HG02840 (cell line): ENCODE measurements at regions not wholly inside any gene's neighbourhood (a gene's known extent, or its start where the extent isn't known, plus 50 kb on each side); places are given as distances from the start of the nearest gene placed in this dataset.
"Not testable (repeated sequence)": the region's sequence is repeated elsewhere in the genome, so short reads cannot be mapped to it uniquely, and the experiment has no call there.

Experiments used
- ATAC-seq: cut with Tn5 transposase; IDR thresholded peaks from one replicate; pipeline ENCODE4 v1.9.1; 2021; ENCODE audit warnings: mild to moderate bottlenecking, moderate library complexity, moderate number of reproducible peaks; ENCODE audit not compliant: unreplicated experiment, low FRiP score

GRCh38 chr6:26720663-26721218 lies 61.2 kb upstream of the ZNF322 start:
- ATAC-seq: not testable (repeated sequence)

GRCh38 chr6:26730019-26730766 lies 70.6 kb upstream of the ZNF322 start:
- not testable (repeated sequence) for ATAC-seq

GRCh38 chr6:26734776-26735472 lies 75.4 kb upstream of the ZNF322 start:
- ATAC-seq: not testable (repeated sequence)

GRCh38 chr6:26739811-26740210 lies 80.3 kb upstream of the ZNF322 start:
- no peak for ATAC-seq

GRCh38 chr6:26743157-26743821 lies 83.7 kb upstream of the ZNF322 start:
- no peak for ATAC-seq

GRCh38 chr6:26743941-26744699 lies 84.6 kb upstream of the ZNF322 start:
- no peak for ATAC-seq

GRCh38 chr6:26744837-26745282 lies 85.3 kb upstream of the ZNF322 start:
- not testable (repeated sequence) for ATAC-seq

GRCh38 chr6:26745964-26746363 lies 86.4 kb upstream of the ZNF322 start:
- not testable (repeated sequence) for ATAC-seq

GRCh38 chr6:26749126-26749758 lies 89.7 kb upstream of the ZNF322 start:
- not testable (repeated sequence) for ATAC-seq

GRCh38 chr6:26749759-26750126 lies 90.2 kb upstream of the ZNF322 start:
- not testable (repeated sequence) for ATAC-seq

GRCh38 chr6:26754212-26754611 lies 94.7 kb upstream of the ZNF322 start:
- no peak for ATAC-seq

- not testable (repeated sequence) for ATAC-seq
Observed at GRCh38 chr6:26754801-26755200, 95.3 kb upstream of the ZNF322 start.

- not testable (repeated sequence) for ATAC-seq
Observed at GRCh38 chr6:26756067-26756805, 96.7 kb upstream of the ZNF322 start.

GRCh38 chr6:26766203-26766902 lies 106.8 kb upstream of the ZNF322 start:
- not testable (repeated sequence) for ATAC-seq

GRCh38 chr6:26770941-26771666 lies 111.6 kb upstream of the ZNF322 start:
- ATAC-seq: not testable (repeated sequence)

- not testable (repeated sequence) for ATAC-seq
Observed at GRCh38 chr6:26773414-26773813, 113.9 kb upstream of the ZNF322 start.

- ATAC-seq: not testable (repeated sequence)
Observed at GRCh38 chr6:26780563-26780962, 121.0 kb upstream of the ZNF322 start.
